ENCODE measurements at regions not wholly inside any gene's neighbourhood (a gene's known extent, or its start where the extent isn't known, plus 50 kb on each side); places are given as distances from the start of the nearest gene placed in this dataset.

DNA sequence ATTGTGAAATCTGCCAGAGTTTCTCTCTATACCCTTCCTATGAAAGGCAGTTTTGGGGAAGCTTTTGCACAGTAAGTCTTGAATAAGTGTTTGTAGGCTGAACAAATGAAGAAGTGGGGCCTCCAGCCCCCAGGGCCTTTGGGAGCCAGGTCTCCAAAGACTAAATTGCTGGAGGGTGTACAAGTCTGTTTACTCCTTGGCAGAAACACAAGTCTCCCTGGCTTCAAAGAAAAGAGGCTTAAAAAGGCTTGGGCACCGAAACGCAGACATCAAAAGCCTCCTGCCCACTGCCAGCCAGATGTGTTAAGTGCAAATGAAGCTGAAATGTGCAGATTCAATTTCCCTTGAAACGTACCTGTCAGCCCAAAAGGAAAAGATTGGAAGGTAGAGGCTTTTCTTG lies 146.3 kb downstream of the TMEM132E start:
- Histone ChIP-seq H3K27ac (ENCODE audit: low read depth in 1 of 2, low read length in 2 of 2) (no peak overlapping the region), H2AFZ (ENCODE audit: insufficient read depth, low read depth, low read length, poor library complexity, severe bottlenecking) (no peak overlapping the region), H3K4me2 (replicated peaks; ENCODE audit: extremely low read depth, low read length, poor library complexity, severe bottlenecking) (no peak overlapping the region), H3K9ac (ENCODE audit: insufficient read depth, low read length, poor library complexity, severe bottlenecking) (no peak overlapping the region), H3K4me3 (replicated peaks in 1 of 3; ENCODE audit: low read depth in 2 of 3, low read length in 3 of 3) (no peak overlapping the region), H3K4me1 (ENCODE audit: control insufficient read depth in 1 of 2, insufficient read depth in 2 of 2, low read length in 2 of 2) (no peaks in the 10 kb centered on the region), H4K20me1 (ENCODE audit: insufficient read depth, low read length) (no peaks in the 10 kb centered on the region), H3K79me2 (ENCODE audit: insufficient read depth, low read length) (no peaks in the 10 kb centered on the region), H3K9me3 (replicated peaks in 1 of 2; ENCODE audit: control insufficient read depth in 1 of 2, insufficient read depth in 1 of 2, low read length in 2 of 2) (no peaks in the 10 kb centered on the region), H3K27me3 (ENCODE audit: control insufficient read depth in 2 of 2, insufficient read depth in 2 of 2, low read length in 2 of 2) (no peaks in the 10 kb centered on the region), H3K36me3 (replicated peaks in 1 of 2; ENCODE audit: control insufficient read depth in 1 of 2, insufficient read depth in 2 of 2, low read length in 2 of 2) (no peaks in the 10 kb centered on the region)
- H3K27ac Mint-ChIP-seq: no peak overlapping the region
- H3K36me3 Mint-ChIP-seq: no peaks in the 10 kb centered on the region
- H3K4me1 Mint-ChIP-seq: no peaks in the 10 kb centered on the region
- no peak for TF ChIP-seq CTCF (IDR thresholded peaks at IDR 0.05)
- peaks cover 0 to 2% (median 0%) of the 10 kb centered on the region in 7 donors for H3K9me3 Mint-ChIP-seq
- intact Hi-C loops (cut with micrococcal nuclease): no loop called here
- H3K4me3 Mint-ChIP-seq: no peak overlapping the region
- DNase-seq: no peak
- 83% methylated on average over 2 of the region's 3 CpGs for WGBS (ENCODE audit: insufficient coverage)
- H3K27me3 Mint-ChIP-seq (ENCODE audit: low read depth in 3 of 3): peaks cover 3 to 4% (median 3%) of the 10 kb centered on the region in 3 donors

DNA sequence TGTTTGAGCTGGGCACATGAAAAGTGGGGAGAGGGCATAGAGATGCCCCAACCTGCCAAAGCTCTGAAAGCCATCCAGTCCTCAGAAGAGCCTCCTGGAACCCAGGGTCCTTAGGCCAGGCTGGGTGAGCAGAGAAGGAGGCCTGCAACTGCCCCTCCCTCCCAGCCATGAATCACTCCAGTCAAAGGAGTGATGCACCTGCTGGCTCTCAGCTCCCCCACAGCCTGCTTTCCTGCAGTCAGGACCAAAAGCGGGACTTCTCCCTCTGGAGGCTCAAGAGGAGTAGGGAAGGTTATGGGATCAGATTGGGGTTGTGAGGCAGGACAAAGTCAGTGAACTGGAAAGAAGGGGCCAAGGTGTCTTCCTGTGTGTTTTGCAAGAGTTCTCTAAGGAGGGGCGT lies 145.6 kb downstream of the TMEM132E start:
- intact Hi-C loops (cut with micrococcal nuclease): no loop called here
- Mint-ChIP-seq H3K27ac (peak overlapping the region in 1 of 7 donors; percentile 48), H3K4me1 (no peaks in the 10 kb centered on the region), H3K4me3 (no peak overlapping the region), H3K36me3 (no peaks in the 10 kb centered on the region), H3K27me3 (ENCODE audit: low read depth in 3 of 3) (peaks cover 3 to 5% (median 4%) of the 10 kb centered on the region in 3 donors), H3K9me3 (peaks cover 0 to 2% (median 0%) of the 10 kb centered on the region in 7 donors)
- WGBS (ENCODE audit: insufficient coverage): 88% methylated on average over 1 of the region's 2 CpGs
- no peak overlapping the region for H2AFZ ChIP-seq (ENCODE audit: insufficient read depth, low read depth, low read length, poor library complexity, severe bottlenecking)
- H3K36me3 ChIP-seq (replicated peaks in 1 of 2; ENCODE audit: control insufficient read depth in 1 of 2, insufficient read depth in 2 of 2, low read length in 2 of 2): no peaks in the 10 kb centered on the region
- H4K20me1 ChIP-seq (ENCODE audit: insufficient read depth, low read length): no peaks in the 10 kb centered on the region
- no peaks in the 10 kb centered on the region for H3K27me3 ChIP-seq (ENCODE audit: control insufficient read depth in 2 of 2, insufficient read depth in 2 of 2, low read length in 2 of 2)
- H3K4me1 ChIP-seq (ENCODE audit: control insufficient read depth in 1 of 2, insufficient read depth in 2 of 2, low read length in 2 of 2): no peaks in the 10 kb centered on the region
- H3K4me3 ChIP-seq (replicated peaks in 1 of 3; ENCODE audit: low read depth in 2 of 3, low read length in 3 of 3): no peak overlapping the region
- no peak overlapping the region for H3K4me2 ChIP-seq (replicated peaks; ENCODE audit: extremely low read depth, low read length, poor library complexity, severe bottlenecking)
- DNase-seq: no peak
- H3K9me3 ChIP-seq (replicated peaks in 1 of 2; ENCODE audit: control insufficient read depth in 1 of 2, insufficient read depth in 1 of 2, low read length in 2 of 2): no peaks in the 10 kb centered on the region
- H3K79me2 ChIP-seq (ENCODE audit: insufficient read depth, low read length): no peaks in the 10 kb centered on the region
- H3K9ac ChIP-seq (ENCODE audit: insufficient read depth, low read length, poor library complexity, severe bottlenecking): no peak overlapping the region
- H3K27ac ChIP-seq (ENCODE audit: low read depth in 1 of 2, low read length in 2 of 2): no peak overlapping the region
- no peak for TF ChIP-seq CTCF (IDR thresholded peaks at IDR 0.05)
